Hepatocyte (in vitro differentiated cells): ENCODE measurements at regions not wholly inside any gene's neighbourhood (a gene's known extent, or its start where the extent isn't known, plus 50 kb on each side); places are given as distances from the start of the nearest gene placed in this dataset.

Experiments used
- DNase-seq: peaks from one replicate; pipeline ENCODE4 v3.0.0-alpha.2; 2016; ENCODE audit warnings: low spot score
- H2AFZ ChIP-seq: fragments of 200-600 bp; sonication (generic); 2 replicates; pipeline ENCODE4 v1.6.0; 2016; ENCODE audit warnings: antibody characterized with exemption, mild to moderate bottlenecking
- H3K27ac ChIP-seq: fragments of 200-600 bp; sonication (generic); 2 replicates; pipeline ENCODE4 v1.5.1; 2016; ENCODE audit warnings: mild to moderate bottlenecking
- H3K27me3 ChIP-seq: fragments of 200-600 bp; sonication (generic); 2 replicates; pipeline ENCODE4 v1.6.1; 2016
- H3K36me3 ChIP-seq: fragments of 200-600 bp; sonication (generic); replicated peaks from 2 replicates; pipeline ENCODE4 v1.5.1; 2016; ENCODE audit warnings: low read depth; ENCODE audit not compliant: insufficient read depth
- H3K4me1 ChIP-seq: fragments of 200-600 bp; sonication (generic); 2 replicates; pipeline ENCODE4 v1.5.1; 2016; ENCODE audit warnings: mild to moderate bottlenecking, moderate library complexity; ENCODE audit not compliant: insufficient read depth
- H3K4me2 ChIP-seq: fragments of 200-600 bp; sonication (generic); 2 replicates; pipeline ENCODE4 v1.6.0; 2016
- H3K4me3 ChIP-seq: fragments of 200-600 bp; sonication (generic); 2 replicates; pipeline ENCODE4 v1.5.1; 2016; ENCODE audit warnings: mild to moderate bottlenecking
- H3K79me2 ChIP-seq: fragments of 200-600 bp; sonication (generic); 2 replicates; pipeline ENCODE4 v1.6.0; 2017; ENCODE audit warnings: mild to moderate bottlenecking
- H3K9me2 ChIP-seq: fragments of 200-600 bp; sonication (generic); replicated peaks from 2 replicates; pipeline ENCODE4 v1.6.0; 2017; ENCODE audit warnings: mild to moderate bottlenecking; ENCODE audit not compliant: insufficient read depth
- H3K9me3 ChIP-seq: fragments of 200-600 bp; sonication (generic); 2 replicates; pipeline ENCODE4 v1.5.1; 2016; ENCODE audit warnings: low read depth, mild to moderate bottlenecking
- H4K20me1 ChIP-seq: fragments of 200-600 bp; sonication (generic); 2 replicates; pipeline ENCODE4 v1.6.0; 2016; ENCODE audit warnings: mild to moderate bottlenecking; ENCODE audit not compliant: insufficient read depth, poor library complexity, severe bottlenecking
- EZH2 ChIP-seq: fragments of 200-600 bp; sonication (generic); IDR thresholded peaks from 2 replicates; pipeline ENCODE4 v1.6.1; 2016; ENCODE audit warnings: antibody characterized with exemption, mild to moderate bottlenecking, borderline replicate concordance
- EZH2phosphoT487 ChIP-seq: fragments of 200-600 bp; sonication (generic); IDR thresholded peaks from one replicate; pipeline ENCODE4 v1.6.1; 2018; ENCODE audit warnings: antibody characterized with exemption, mild to moderate bottlenecking, low read depth, moderate library complexity; ENCODE audit not compliant: unreplicated experiment, severe bottlenecking
- WGBS: methylation state at CpG from one replicate; pipeline ENCODE4 v1.1.6; 2016; ENCODE audit warnings: low lambda C conversion rate; ENCODE audit errors: missing lambda C conversion rate; 5-methylcytosine and 5-hydroxymethylcytosine counted together
- TF ChIP-seq, protein P1 (sequence below): fragments of 200-600 bp; sonication (generic); IDR thresholded peaks from 2 replicates; pipeline ENCODE4 v1.5.1; 2016; ENCODE audit warnings: antibody characterized with exemption, mild to moderate bottlenecking; ENCODE audit not compliant: poor library complexity

DNA sequence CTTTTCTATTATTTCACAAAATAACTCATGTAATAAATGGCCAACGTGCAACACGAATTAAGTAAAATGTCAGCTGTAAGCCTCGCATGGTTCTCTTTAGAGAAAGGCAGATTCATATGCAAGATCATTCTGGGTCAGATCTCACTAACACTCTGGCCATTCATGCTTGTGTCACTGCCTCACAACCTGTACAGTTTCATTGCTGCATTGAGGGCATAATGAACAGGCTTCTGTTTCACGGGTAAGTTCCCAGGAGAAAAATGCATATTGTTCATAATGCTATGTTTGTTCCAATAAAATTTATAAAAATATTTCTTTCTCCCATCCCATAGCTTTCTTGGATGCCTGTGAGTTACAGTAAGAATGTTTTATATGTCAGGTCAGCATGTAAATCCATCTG, 734.0 kb upstream of the ANKRD30A start:
- Histone ChIP-seq H3K36me3 (no peaks in the 10 kb centered on the region), H2AFZ (no peak overlapping the region), H3K27me3 (no peaks in the 10 kb centered on the region), H3K4me2 (no peak overlapping the region), H3K79me2 (no peaks in the 10 kb centered on the region), H3K9me2 (no peaks in the 10 kb centered on the region), H3K9me3 (no peaks in the 10 kb centered on the region), H4K20me1 (no peaks in the 10 kb centered on the region), H3K4me1 (no peaks in the 10 kb centered on the region), H3K4me3 (no peak overlapping the region), H3K27ac (no peak overlapping the region)
- no peak for DNase-seq
- WGBS, result 83% methylated on average over 4 of the region's 4 CpGs
- no peak for TF ChIP-seq EZH2
- TF ChIP-seq, protein P1, sequence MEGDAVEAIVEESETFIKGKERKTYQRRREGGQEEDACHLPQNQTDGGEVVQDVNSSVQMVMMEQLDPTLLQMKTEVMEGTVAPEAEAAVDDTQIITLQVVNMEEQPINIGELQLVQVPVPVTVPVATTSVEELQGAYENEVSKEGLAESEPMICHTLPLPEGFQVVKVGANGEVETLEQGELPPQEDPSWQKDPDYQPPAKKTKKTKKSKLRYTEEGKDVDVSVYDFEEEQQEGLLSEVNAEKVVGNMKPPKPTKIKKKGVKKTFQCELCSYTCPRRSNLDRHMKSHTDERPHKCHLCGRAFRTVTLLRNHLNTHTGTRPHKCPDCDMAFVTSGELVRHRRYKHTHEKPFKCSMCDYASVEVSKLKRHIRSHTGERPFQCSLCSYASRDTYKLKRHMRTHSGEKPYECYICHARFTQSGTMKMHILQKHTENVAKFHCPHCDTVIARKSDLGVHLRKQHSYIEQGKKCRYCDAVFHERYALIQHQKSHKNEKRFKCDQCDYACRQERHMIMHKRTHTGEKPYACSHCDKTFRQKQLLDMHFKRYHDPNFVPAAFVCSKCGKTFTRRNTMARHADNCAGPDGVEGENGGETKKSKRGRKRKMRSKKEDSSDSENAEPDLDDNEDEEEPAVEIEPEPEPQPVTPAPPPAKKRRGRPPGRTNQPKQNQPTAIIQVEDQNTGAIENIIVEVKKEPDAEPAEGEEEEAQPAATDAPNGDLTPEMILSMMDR, result no peak
- TF ChIP-seq EZH2phosphoT487, result no peak

DNA sequence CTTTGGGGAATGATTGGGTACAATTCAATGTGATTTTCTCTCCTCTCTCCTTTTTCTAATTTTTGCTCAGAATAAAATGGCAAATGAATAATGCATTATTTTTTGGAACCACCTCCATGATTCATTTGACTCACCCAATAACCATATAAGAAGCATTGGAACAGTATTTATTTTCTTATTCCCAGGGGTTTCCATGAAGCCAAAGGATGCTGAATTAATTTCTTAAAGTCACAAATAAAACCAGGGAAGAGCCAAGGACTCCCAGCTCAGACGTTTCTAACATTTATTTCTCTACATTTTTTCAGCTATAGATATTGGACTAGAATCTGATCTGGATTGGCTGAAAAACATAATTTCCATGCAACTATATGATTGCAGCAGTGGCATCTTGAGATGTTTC, 735.2 kb upstream of the ANKRD30A start:
- no peaks in the 10 kb centered on the region for H3K9me2 ChIP-seq
- TF ChIP-seq, protein P1, result no peak
- TF ChIP-seq EZH2 (no peak), EZH2phosphoT487 (no peak)
- no peaks in the 10 kb centered on the region for H3K36me3 ChIP-seq
- no peak for DNase-seq
- H3K79me2 ChIP-seq, result no peaks in the 10 kb centered on the region
- no peaks in the 10 kb centered on the region for H3K27me3 ChIP-seq
- no peak overlapping the region for H2AFZ ChIP-seq
- H4K20me1 ChIP-seq, result no peaks in the 10 kb centered on the region
- H3K27ac ChIP-seq, result no peak overlapping the region
- no peaks in the 10 kb centered on the region for H3K9me3 ChIP-seq
- WGBS, result 79% methylated on average over 1 of the region's 1 CpG
- H3K4me1 ChIP-seq, result no peaks in the 10 kb centered on the region
- no peak overlapping the region for H3K4me2 ChIP-seq
- H3K4me3 ChIP-seq, result no peak overlapping the region

DNA sequence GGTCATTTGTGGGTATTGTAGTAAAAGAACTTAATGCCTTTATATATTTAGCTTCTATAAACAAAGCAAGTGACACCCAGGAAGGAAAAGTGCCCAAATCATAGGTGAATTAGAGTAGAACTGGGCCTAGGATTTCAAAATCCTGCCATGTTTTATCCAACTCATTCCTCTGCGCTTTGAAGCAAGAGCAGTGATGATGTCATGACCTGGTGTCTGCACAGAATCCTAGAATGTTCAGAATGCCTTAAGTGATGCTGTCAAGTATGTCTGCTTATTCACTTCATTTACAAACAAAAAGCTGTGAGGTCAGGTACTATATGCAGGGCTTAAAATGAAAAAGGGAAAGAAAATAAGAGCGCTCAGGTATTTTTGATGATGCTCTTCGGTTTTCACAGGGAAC, 737.2 kb upstream of the ANKRD30A start:
- Histone ChIP-seq H3K36me3 (no peaks in the 10 kb centered on the region), H3K79me2 (no peaks in the 10 kb centered on the region), H4K20me1 (no peaks in the 10 kb centered on the region), H2AFZ (no peak overlapping the region), H3K9me2 (no peaks in the 10 kb centered on the region), H3K4me2 (no peak overlapping the region), H3K27ac (no peak overlapping the region), H3K4me1 (no peaks in the 10 kb centered on the region), H3K9me3 (no peaks in the 10 kb centered on the region), H3K27me3 (no peaks in the 10 kb centered on the region), H3K4me3 (no peak overlapping the region)
- no peak for DNase-seq
- TF ChIP-seq, protein P1, result no peak
- WGBS, result 94% methylated on average over 3 of the region's 3 CpGs

DNA sequence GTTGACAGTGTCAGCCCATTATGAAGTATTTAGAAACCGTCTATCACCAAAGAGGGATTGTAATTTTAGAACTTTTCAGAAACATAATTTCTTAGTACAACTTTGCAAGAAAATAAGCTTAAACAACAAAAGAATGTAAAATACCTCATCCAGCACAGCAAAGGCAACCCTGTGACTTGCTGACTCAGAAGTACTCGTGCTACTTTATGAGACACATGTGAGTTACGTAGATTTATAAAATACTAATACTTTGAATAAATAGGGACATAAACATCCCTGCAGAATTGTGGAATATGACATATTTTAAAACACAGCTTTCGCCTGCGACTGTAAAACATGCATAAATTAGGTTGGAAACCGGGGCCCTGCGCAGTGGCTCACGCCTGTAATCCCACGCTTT, 739.7 kb upstream of the ANKRD30A start:
- Histone ChIP-seq H2AFZ (no peak overlapping the region), H3K27ac (no peak overlapping the region), H3K36me3 (no peaks in the 10 kb centered on the region), H3K27me3 (no peaks in the 10 kb centered on the region), H3K9me2 (no peaks in the 10 kb centered on the region), H3K9me3 (no peaks in the 10 kb centered on the region), H3K4me2 (no peak overlapping the region), H3K79me2 (no peaks in the 10 kb centered on the region), H3K4me3 (no peak overlapping the region), H4K20me1 (no peaks in the 10 kb centered on the region), H3K4me1 (no peaks in the 10 kb centered on the region)
- WGBS, result 88% methylated on average over 9 of the region's 9 CpGs
- no peak for DNase-seq
- TF ChIP-seq, protein P1, result no peak
- no peak for TF ChIP-seq EZH2phosphoT487
- TF ChIP-seq EZH2, result no peak
